Fibroblast of villous mesenchyme (primary cell): ENCODE measurements at regions not wholly inside any gene's neighbourhood (a gene's known extent, or its start where the extent isn't known, plus 50 kb on each side); places are given as distances from the start of the nearest gene placed in this dataset.
A peak's percentile ranks its signal among the peaks of the same experiment; 100 is the strongest.
"Not testable (repeated sequence)": the region's sequence is repeated elsewhere in the genome, so short reads cannot be mapped to it uniquely, and the experiment has no call there.

Source experiments
- DNase-seq: peaks from one replicate; pipeline ENCODE4 v3.0.0-alpha.2; 2010; ENCODE audit warnings: low read depth
- H3K4me3 ChIP-seq: 2 replicates; pipeline ENCODE4 v1.5.1; 2011; ENCODE audit warnings: low read depth, mild to moderate bottlenecking, low read length
- TF ChIP-seq, protein P1 (sequence below): IDR thresholded peaks from 2 replicates; pipeline ENCODE4 v1.5.1; 2012; ENCODE audit warnings: low read depth, mild to moderate bottlenecking, low read length; ENCODE audit not compliant: insufficient read depth

DNA sequence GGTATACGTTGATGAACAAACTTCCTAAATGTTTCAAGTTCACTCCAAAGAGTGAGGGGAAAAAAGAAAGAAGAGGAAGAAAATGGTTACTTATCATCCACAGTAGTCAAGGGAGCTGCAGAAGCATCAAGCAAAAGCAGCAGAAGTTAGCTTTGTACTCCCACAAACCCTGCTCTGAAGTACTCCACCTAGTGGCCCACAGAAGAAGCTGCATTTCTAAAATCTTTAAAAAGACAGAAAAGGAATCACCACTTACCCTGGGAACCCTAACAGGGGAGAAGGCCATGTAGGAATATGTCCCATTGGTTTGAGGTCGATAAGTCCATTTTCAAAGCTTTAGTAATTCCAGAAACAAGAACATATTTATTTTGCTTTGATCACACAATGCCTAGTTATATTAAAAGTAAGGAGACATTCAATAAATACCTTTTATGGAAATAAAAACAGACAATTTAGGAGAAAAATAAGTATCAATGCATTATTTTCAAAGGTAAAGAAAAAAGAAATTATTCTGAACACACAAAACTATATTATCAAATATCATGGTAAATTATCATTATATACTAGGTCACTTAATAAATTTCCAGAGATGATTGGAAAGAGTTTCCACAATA lies 900.5 kb upstream of the DEFB115 start:
- DNase-seq, H3K4me3 ChIP-seq: not testable (repeated sequence)
- TF ChIP-seq, protein P1, sequence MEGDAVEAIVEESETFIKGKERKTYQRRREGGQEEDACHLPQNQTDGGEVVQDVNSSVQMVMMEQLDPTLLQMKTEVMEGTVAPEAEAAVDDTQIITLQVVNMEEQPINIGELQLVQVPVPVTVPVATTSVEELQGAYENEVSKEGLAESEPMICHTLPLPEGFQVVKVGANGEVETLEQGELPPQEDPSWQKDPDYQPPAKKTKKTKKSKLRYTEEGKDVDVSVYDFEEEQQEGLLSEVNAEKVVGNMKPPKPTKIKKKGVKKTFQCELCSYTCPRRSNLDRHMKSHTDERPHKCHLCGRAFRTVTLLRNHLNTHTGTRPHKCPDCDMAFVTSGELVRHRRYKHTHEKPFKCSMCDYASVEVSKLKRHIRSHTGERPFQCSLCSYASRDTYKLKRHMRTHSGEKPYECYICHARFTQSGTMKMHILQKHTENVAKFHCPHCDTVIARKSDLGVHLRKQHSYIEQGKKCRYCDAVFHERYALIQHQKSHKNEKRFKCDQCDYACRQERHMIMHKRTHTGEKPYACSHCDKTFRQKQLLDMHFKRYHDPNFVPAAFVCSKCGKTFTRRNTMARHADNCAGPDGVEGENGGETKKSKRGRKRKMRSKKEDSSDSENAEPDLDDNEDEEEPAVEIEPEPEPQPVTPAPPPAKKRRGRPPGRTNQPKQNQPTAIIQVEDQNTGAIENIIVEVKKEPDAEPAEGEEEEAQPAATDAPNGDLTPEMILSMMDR: peak; percentile 48

DNA sequence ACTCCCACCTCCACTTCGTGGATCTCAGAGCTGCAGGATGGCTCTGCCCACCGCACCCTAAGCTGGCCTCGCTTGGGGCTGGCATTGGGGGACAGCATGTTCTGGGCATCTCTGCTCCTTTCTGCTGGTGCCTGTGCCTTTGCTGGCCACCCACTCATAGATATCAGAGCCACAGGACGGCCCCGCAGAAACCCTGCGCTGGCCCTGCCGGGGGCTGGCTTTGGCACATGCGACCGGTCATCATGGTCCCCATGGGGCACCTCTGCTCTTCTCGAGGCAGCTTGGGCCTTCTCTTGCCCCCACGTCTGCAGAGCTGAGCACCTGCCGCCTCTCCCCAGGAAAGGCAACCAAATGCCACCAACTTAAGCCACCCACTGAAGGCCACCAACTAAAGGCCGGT lies 895.7 kb upstream of the DEFB115 start:
- DNase-seq, H3K4me3 ChIP-seq: not testable (repeated sequence)

GRCh38 chr20:30376430-30376766 lies 881.1 kb upstream of the DEFB115 start:
- H3K4me3 ChIP-seq: peak overlapping the region; percentile 81
- DNase-seq: not testable (repeated sequence)

GRCh38 chr20:30376767-30377658 lies 880.5 kb upstream of the DEFB115 start:
- TF ChIP-seq, protein P1: peak; percentile 61
- H3K4me3 ChIP-seq: peak overlapping the region; percentile 81
- DNase-seq: peak; percentile 85

- H3K4me3 ChIP-seq, DNase-seq: not testable (repeated sequence)
Observed at GRCh38 chr20:30378317-30378716, 879.1 kb upstream of the DEFB115 start.

- DNase-seq, H3K4me3 ChIP-seq: not testable (repeated sequence)
Observed at GRCh38 chr20:30378721-30379120, 878.7 kb upstream of the DEFB115 start.

- not testable (repeated sequence) for DNase-seq
Observed at GRCh38 chr20:30384841-30385240, 872.6 kb upstream of the DEFB115 start.

DNA sequence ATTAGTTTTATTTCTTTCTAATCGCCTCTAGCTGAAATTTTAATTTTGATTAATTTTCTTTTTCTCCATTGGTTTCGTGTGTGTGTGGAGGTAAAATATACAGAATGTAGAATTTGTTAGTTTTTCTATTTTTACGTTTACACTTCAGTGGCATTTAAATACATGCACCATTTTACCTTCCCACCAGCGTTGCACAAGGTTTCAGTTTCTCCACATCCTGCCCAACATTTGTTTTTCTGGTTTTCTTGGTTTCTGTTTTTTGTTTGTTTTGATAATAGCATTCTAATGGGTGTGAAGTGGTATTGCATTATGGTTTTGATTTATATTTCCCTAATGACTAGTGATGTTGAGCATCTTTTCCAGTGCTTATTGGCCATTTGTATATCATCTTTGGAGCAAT lies 871.4 kb upstream of the DEFB115 start:
- not testable (repeated sequence) for DNase-seq, H3K4me3 ChIP-seq

More at GRCh38 chr20:30384841-30385240, 872.6 kb upstream of the DEFB115 start:
- H3K4me3 ChIP-seq: not testable (repeated sequence)

- not testable (repeated sequence) for DNase-seq
Observed at GRCh38 chr20:30387823-30388222, 869.6 kb upstream of the DEFB115 start.

GRCh38 chr20:30393523-30393922 lies 863.9 kb upstream of the DEFB115 start:
- not testable (repeated sequence) for DNase-seq, H3K4me3 ChIP-seq

More at GRCh38 chr20:30387823-30388222, 869.6 kb upstream of the DEFB115 start:
- not testable (repeated sequence) for H3K4me3 ChIP-seq

DNA sequence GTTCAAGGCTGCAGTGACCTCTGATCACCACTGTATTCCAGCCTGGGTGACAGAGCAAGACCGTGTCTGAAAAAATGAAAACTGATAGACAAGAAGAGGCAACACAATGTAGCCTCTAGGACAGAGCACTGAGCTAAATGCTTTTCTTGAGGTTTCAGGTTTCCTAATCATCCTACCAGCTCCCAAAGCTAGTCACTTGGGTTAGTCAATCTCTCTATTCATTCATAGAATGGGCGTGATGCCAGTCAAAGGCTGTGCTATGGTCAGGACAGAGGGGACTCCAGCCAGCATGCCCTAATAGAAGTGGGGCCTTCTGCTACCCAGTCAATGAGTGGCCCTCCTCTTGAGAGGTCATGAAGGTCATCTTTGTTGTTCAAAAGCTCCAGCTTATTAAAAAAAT lies 860.4 kb upstream of the DEFB115 start:
- not testable (repeated sequence) for DNase-seq, H3K4me3 ChIP-seq

GRCh38 chr20:30405061-30405460 lies 852.4 kb upstream of the DEFB115 start:
- H3K4me3 ChIP-seq, DNase-seq: not testable (repeated sequence)

DNA sequence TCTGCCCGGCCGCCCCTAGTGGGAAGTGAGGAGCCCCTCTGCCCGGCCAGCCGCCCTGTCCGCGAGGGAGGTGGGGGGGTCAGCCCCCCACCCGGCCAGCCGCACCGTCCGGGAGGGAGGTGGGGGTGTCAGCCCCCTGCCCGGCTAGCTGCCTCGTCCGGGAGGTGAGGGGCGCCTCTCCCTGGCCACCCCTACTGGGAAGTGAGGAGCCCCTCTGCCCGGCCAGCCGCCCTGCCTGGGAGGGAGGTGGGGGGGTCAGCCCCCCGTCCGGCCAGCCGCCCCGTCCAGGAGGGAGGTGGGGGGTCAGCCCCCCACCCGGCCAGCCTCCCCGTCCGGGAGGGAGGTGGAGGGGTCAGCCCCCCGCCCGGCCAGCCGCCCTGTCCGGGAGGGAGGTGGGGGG lies 851.9 kb upstream of the DEFB115 start:
- not testable (repeated sequence) for DNase-seq, H3K4me3 ChIP-seq

GRCh38 chr20:30406370-30406769 lies 851.1 kb upstream of the DEFB115 start:
- DNase-seq, H3K4me3 ChIP-seq: not testable (repeated sequence)
